ENCODE measurements at regions not wholly inside any gene's neighbourhood (a gene's known extent, or its start where the extent isn't known, plus 50 kb on each side); places are given as distances from the start of the nearest gene placed in this dataset.

DNA sequence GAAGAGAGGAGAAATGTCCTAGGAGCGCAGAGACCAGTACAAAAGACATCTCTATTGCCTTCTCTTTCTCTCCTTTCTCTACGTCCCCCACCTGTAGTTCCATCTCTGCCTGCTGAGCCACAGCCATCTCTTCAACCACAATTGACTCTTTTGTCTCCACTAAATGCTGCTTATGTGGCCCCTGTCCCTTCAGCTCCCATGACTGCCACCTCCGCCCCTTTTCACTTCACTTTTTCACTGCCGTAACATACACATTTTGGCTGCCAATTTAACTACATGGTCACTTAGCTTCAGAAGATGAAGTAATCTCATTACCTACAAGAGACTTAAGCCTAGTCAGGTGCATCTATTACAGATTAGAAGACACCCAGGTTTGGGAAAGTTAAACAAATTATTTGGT, 81.9 kb downstream of the MZT1 start:
- TF ChIP-seq, protein P1, sequence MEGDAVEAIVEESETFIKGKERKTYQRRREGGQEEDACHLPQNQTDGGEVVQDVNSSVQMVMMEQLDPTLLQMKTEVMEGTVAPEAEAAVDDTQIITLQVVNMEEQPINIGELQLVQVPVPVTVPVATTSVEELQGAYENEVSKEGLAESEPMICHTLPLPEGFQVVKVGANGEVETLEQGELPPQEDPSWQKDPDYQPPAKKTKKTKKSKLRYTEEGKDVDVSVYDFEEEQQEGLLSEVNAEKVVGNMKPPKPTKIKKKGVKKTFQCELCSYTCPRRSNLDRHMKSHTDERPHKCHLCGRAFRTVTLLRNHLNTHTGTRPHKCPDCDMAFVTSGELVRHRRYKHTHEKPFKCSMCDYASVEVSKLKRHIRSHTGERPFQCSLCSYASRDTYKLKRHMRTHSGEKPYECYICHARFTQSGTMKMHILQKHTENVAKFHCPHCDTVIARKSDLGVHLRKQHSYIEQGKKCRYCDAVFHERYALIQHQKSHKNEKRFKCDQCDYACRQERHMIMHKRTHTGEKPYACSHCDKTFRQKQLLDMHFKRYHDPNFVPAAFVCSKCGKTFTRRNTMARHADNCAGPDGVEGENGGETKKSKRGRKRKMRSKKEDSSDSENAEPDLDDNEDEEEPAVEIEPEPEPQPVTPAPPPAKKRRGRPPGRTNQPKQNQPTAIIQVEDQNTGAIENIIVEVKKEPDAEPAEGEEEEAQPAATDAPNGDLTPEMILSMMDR (IDR thresholded peaks at IDR 0.05): no peak
- TF ChIP-seq TAF1 (IDR thresholded peaks at IDR 0.05; ENCODE audit: borderline replicate concordance, low read depth, low read length): no peak
- no peak for TF ChIP-seq EP300 (IDR thresholded peaks at IDR 0.05; ENCODE audit: borderline replicate concordance in 1 of 2, low read depth in 1 of 2, low read length in 1 of 2)
- no peak for TF ChIP-seq POLR2AphosphoS5 (IDR thresholded peaks at IDR 0.05; ENCODE audit: low read depth, low read length)
- TF ChIP-seq, protein P2, sequence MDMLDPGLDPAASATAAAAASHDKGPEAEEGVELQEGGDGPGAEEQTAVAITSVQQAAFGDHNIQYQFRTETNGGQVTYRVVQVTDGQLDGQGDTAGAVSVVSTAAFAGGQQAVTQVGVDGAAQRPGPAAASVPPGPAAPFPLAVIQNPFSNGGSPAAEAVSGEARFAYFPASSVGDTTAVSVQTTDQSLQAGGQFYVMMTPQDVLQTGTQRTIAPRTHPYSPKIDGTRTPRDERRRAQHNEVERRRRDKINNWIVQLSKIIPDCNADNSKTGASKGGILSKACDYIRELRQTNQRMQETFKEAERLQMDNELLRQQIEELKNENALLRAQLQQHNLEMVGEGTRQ (IDR thresholded peaks at IDR 0.05; ENCODE audit: borderline replicate concordance, low read depth, low read length): no peak
- no peak for TF ChIP-seq YY1 (IDR thresholded peaks at IDR 0.05; ENCODE audit: low read depth)
- no peak for TF ChIP-seq ELF1 (IDR thresholded peaks at IDR 0.05)
- no peak for TF ChIP-seq SMC3 (IDR thresholded peaks at IDR 0.05; ENCODE audit: low read depth, low read length)
- TF ChIP-seq, protein P3, sequence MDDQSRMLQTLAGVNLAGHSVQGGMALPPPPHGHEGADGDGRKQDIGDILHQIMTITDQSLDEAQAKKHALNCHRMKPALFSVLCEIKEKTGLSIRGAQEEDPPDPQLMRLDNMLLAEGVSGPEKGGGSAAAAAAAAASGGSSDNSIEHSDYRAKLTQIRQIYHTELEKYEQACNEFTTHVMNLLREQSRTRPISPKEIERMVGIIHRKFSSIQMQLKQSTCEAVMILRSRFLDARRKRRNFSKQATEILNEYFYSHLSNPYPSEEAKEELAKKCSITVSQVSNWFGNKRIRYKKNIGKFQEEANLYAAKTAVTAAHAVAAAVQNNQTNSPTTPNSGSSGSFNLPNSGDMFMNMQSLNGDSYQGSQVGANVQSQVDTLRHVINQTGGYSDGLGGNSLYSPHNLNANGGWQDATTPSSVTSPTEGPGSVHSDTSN (IDR thresholded peaks at IDR 0.05): no peak
- no peak for TF ChIP-seq NFIC (IDR thresholded peaks at IDR 0.05; ENCODE audit: borderline replicate concordance)

Data from SK-N-SH (cell line).